SU-DHL-6 (cell line): ENCODE measurements at regions not wholly inside any gene's neighbourhood (a gene's known extent, or its start where the extent isn't known, plus 50 kb on each side); places are given as distances from the start of the nearest gene placed in this dataset.

Source experiments
- H2AFZ ChIP-seq: fragments of 200-600 bp; sonication (generic); 2 replicates; pipeline ENCODE4 v1.6.1; 2014; ENCODE audit warnings: low read depth, mild to moderate bottlenecking, moderate library complexity, mixed read lengths, antibody characterized with exemption, low read length; ENCODE audit not compliant: severe bottlenecking
- H3F3A ChIP-seq: fragments of 200-600 bp; shearing (Covaris generic); 2 replicates; pipeline ENCODE4 v1.6.0; 2016; ENCODE audit warnings: antibody characterized with exemption, mild to moderate bottlenecking; ENCODE audit not compliant: insufficient read depth
- H3K27ac ChIP-seq: fragments of 200-600 bp; sonication (generic); 2 replicates; pipeline ENCODE4 v1.5.1; 2016; ENCODE audit warnings: low read depth, mild to moderate bottlenecking, low read length, moderate library complexity, mixed read lengths
- H3K27me3 ChIP-seq: fragments of 200-600 bp; sonication (generic), shearing (Covaris generic); 2 replicates; pipeline ENCODE4 v1.6.0; 2014; ENCODE audit warnings: mild to moderate bottlenecking, low read length
- H3K36me3 ChIP-seq: fragments of 200-600 bp; sonication (generic); 2 replicates; pipeline ENCODE4 v1.6.1; 2014; ENCODE audit warnings: mild to moderate bottlenecking, low read length, mixed read lengths
- H3K4me2 ChIP-seq: fragments of 300-600, 200-600 bp; shearing (Covaris generic), sonication (generic); 2 replicates; pipeline ENCODE4 v1.6.0; 2014; ENCODE audit warnings: low read length, low read depth, mild to moderate bottlenecking; ENCODE audit not compliant: poor library complexity, severe bottlenecking
- H3K4me3 ChIP-seq: fragments of 200-600 bp; sonication (generic); 2 replicates; pipeline ENCODE4 v1.5.1; 2014; ENCODE audit warnings: antibody characterized with exemption, low read length, mild to moderate bottlenecking, mixed read lengths; ENCODE audit not compliant: insufficient read depth, poor library complexity, severe bottlenecking
- H3K79me2 ChIP-seq: fragments of 200-600 bp; sonication (generic); 2 replicates; pipeline ENCODE4 v1.6.1; 2014; ENCODE audit warnings: mild to moderate bottlenecking, low read length, moderate library complexity; ENCODE audit not compliant: insufficient read depth
- H3K9ac ChIP-seq: fragments of 200-600 bp; sonication (generic); 2 replicates; pipeline ENCODE4 v1.7.0; 2014; ENCODE audit warnings: mild to moderate bottlenecking, low read length
- H3K9me2 ChIP-seq: fragments of 200-600 bp; sonication (generic); replicated peaks from 2 replicates; pipeline ENCODE4 v1.6.1; 2014; ENCODE audit warnings: low read length; ENCODE audit not compliant: insufficient read depth
- H3K9me3 ChIP-seq: fragments of 200-600 bp; sonication (generic); 2 replicates; pipeline ENCODE4 v1.6.1; 2014; ENCODE audit warnings: low read length, mixed read lengths; ENCODE audit not compliant: insufficient read depth
- H4K20me1 ChIP-seq: fragments of 200-600 bp; sonication (generic); 2 replicates; pipeline ENCODE4 v1.6.1; 2014; ENCODE audit warnings: low read depth, mild to moderate bottlenecking, antibody characterized with exemption, low read length, moderate library complexity, mixed read lengths
- EZH2phosphoT487 ChIP-seq: fragments of 200-600 bp; sonication (generic), shearing (Covaris generic); conservative IDR thresholded peaks from 2 replicates; pipeline ENCODE4 v1.6.1; 2018; ENCODE audit warnings: mild to moderate bottlenecking, antibody characterized with exemption, low read length, moderate library complexity, mixed read lengths
- TF ChIP-seq, protein P1 (sequence below): fragments of 200-600 bp; sonication (generic); IDR thresholded peaks from one replicate; pipeline ENCODE4 v1.5.1; 2017; ENCODE audit warnings: antibody characterized with exemption, mild to moderate bottlenecking, low read length, moderate library complexity; ENCODE audit not compliant: insufficient read depth, poor library complexity, severe bottlenecking

- no peaks in the 10 kb centered on the region for H3K79me2 ChIP-seq
- H3K36me3 ChIP-seq, result no peaks in the 10 kb centered on the region
- no peak overlapping the region for H3K9ac ChIP-seq
- no peaks in the 10 kb centered on the region for H3K9me3 ChIP-seq
- TF ChIP-seq, protein P1, sequence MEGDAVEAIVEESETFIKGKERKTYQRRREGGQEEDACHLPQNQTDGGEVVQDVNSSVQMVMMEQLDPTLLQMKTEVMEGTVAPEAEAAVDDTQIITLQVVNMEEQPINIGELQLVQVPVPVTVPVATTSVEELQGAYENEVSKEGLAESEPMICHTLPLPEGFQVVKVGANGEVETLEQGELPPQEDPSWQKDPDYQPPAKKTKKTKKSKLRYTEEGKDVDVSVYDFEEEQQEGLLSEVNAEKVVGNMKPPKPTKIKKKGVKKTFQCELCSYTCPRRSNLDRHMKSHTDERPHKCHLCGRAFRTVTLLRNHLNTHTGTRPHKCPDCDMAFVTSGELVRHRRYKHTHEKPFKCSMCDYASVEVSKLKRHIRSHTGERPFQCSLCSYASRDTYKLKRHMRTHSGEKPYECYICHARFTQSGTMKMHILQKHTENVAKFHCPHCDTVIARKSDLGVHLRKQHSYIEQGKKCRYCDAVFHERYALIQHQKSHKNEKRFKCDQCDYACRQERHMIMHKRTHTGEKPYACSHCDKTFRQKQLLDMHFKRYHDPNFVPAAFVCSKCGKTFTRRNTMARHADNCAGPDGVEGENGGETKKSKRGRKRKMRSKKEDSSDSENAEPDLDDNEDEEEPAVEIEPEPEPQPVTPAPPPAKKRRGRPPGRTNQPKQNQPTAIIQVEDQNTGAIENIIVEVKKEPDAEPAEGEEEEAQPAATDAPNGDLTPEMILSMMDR, result no peak
- no peak for TF ChIP-seq EZH2phosphoT487
- no peaks in the 10 kb centered on the region for H3K27me3 ChIP-seq
- no peak overlapping the region for H3K4me2 ChIP-seq
- H4K20me1 ChIP-seq, result no peaks in the 10 kb centered on the region
- H3F3A ChIP-seq, result no peaks in the 10 kb centered on the region
- H3K27ac ChIP-seq, result no peak overlapping the region
- no peak overlapping the region for H2AFZ ChIP-seq
- H3K4me3 ChIP-seq, result no peak overlapping the region
- H3K9me2 ChIP-seq, result no peaks in the 10 kb centered on the region
Measured at GRCh38 chr2:223260681-223261080, 208.7 kb downstream of the KCNE4 start.

- H3K4me3 ChIP-seq, result no peak overlapping the region
- H3K9ac ChIP-seq, result no peak overlapping the region
- H3K9me3 ChIP-seq, result no peaks in the 10 kb centered on the region
- H3K36me3 ChIP-seq, result no peaks in the 10 kb centered on the region
- H3K27ac ChIP-seq, result no peak overlapping the region
- H2AFZ ChIP-seq, result no peak overlapping the region
- H3K27me3 ChIP-seq, result no peaks in the 10 kb centered on the region
- H4K20me1 ChIP-seq, result no peaks in the 10 kb centered on the region
- TF ChIP-seq, protein P1, result no peak
- TF ChIP-seq EZH2phosphoT487, result no peak
- no peak overlapping the region for H3K4me2 ChIP-seq
- no peaks in the 10 kb centered on the region for H3F3A ChIP-seq
- no peaks in the 10 kb centered on the region for H3K9me2 ChIP-seq
- H3K79me2 ChIP-seq, result no peaks in the 10 kb centered on the region
Measured at GRCh38 chr2:223262946-223263345, 211.0 kb downstream of the KCNE4 start.

GRCh38 chr2:223264541-223265193 is 212.7 kb downstream of the KCNE4 start:
- Histone ChIP-seq H2AFZ (no peak overlapping the region), H3K9me3 (no peaks in the 10 kb centered on the region), H3K27me3 (no peaks in the 10 kb centered on the region), H3F3A (no peaks in the 10 kb centered on the region), H3K27ac (no peak overlapping the region), H3K36me3 (no peaks in the 10 kb centered on the region), H3K4me3 (no peak overlapping the region), H3K79me2 (no peaks in the 10 kb centered on the region), H3K4me2 (no peak overlapping the region), H4K20me1 (no peaks in the 10 kb centered on the region), H3K9ac (no peak overlapping the region), H3K9me2 (no peaks in the 10 kb centered on the region)
- TF ChIP-seq EZH2phosphoT487, result no peak
- TF ChIP-seq, protein P1, result no peak
